Lung (tissue), 11 donors: ENCODE measurements at regions not wholly inside any gene's neighbourhood (a gene's known extent, or its start where the extent isn't known, plus 50 kb on each side); places are given as distances from the start of the nearest gene placed in this dataset.

Experiments
- ATAC-seq: fragments of 200-7000 bp; cut with Tn5 transposase; one replicate; pipeline ENCODE4 v1.9.1; 2020; ENCODE audit warnings: moderate number of reproducible peaks; ENCODE audit not compliant: insufficient read depth, low FRiP score
- DNase-seq, 3 donors: peaks; one replicate each; pipeline ENCODE4 v3.0.0-alpha.2; 2013 to 2017
- H3K27ac ChIP-seq, 2 donors: one replicate each; pipeline ENCODE4 v1.5.1; 2013; ENCODE audit warnings: mild to moderate bottlenecking in 2 of 2, moderate library complexity in 2 of 2, control low read depth in 1 of 2, inconsistent platforms in 1 of 2, low read depth in 1 of 2, low read length in 1 of 2
- H3K27me3 ChIP-seq, 3 donors: one replicate each; pipeline ENCODE4 v1.5.1; 2013; ENCODE audit warnings: low read length in 2 of 3; ENCODE audit not compliant: control insufficient read depth in 3 of 3, insufficient read depth in 3 of 3
- H3K36me3 ChIP-seq, 4 donors: one replicate each; pipeline ENCODE4 v1.5.1; 2013; ENCODE audit warnings: low read length in 4 of 4, mild to moderate bottlenecking in 1 of 4, moderate library complexity in 1 of 4; ENCODE audit not compliant: control insufficient read depth in 4 of 4, insufficient read depth in 4 of 4
- H3K4me1 ChIP-seq, 5 donors: one replicate each; pipeline ENCODE4 v1.5.1; 2013; ENCODE audit warnings: low read length in 5 of 5, mild to moderate bottlenecking in 2 of 5, moderate library complexity in 1 of 5; ENCODE audit not compliant: control insufficient read depth in 5 of 5, insufficient read depth in 5 of 5
- H3K4me3 ChIP-seq: one replicate; pipeline ENCODE4 v1.5.1; 2013; ENCODE audit warnings: mild to moderate bottlenecking, control low read depth, moderate library complexity
- H3K9ac ChIP-seq, 2 donors: one replicate each; pipeline ENCODE4 v1.5.1; 2013; ENCODE audit warnings: low read length in 2 of 2, control low read depth in 1 of 2; ENCODE audit not compliant: insufficient read depth in 1 of 2
- H3K9me3 ChIP-seq, 4 donors: one replicate each; pipeline ENCODE4 v1.5.1; 2013; ENCODE audit warnings: low read length in 3 of 4, mild to moderate bottlenecking in 1 of 4, moderate library complexity in 1 of 4; ENCODE audit not compliant: control insufficient read depth in 4 of 4, insufficient read depth in 3 of 4
- CTCF ChIP-seq: IDR thresholded peaks from 2 replicates; pipeline ENCODE4 v1.5.1; 2012; ENCODE audit warnings: mild to moderate bottlenecking; ENCODE audit errors: control extremely low read depth, extremely low read depth
- WGBS, 2 donors: extraction: QIAGEN DNeasy Blood & Tissue Kit; methylation state at CpG; one replicate each; pipeline ENCODE4 v1.1.7; 2013; 5-methylcytosine and 5-hydroxymethylcytosine counted together
- donor health status: control.
- donor health status: control.
- donor health status: Bipolar disorder and iron deficiency.
- donor health status: healthy.
- donor health status: DM: yes; HTN: yes; CAD: no.

DNA sequence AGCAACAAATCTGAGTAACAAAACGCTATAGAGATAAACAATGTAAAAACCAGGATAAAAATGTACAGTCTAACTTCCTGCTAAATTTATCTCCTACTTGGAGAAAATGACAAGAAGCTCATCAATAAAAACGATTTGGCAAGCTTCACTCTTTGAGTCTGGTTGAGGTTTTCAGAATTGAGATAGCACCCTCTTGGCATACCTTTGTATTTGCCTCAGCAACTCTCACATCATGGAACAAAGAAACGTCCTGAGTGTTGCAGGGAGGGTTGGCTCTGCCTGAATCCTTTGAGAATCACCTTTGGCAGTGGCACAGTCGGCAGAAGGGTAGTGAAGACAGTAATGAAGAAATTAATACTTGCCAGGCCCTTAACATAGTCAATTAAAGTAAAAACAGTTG, 430.6 kb downstream of the GRB14 start:
- H3K27ac ChIP-seq = no peak overlapping the region
- ATAC-seq (no peak), DNase-seq (no peak)
- H3K9ac ChIP-seq = no peak overlapping the region
- H3K9me3 ChIP-seq = peaks cover 0 to 3% (median 0%) of the 10 kb centered on the region in 4 donors
- TF ChIP-seq CTCF = no peak
- no peak overlapping the region for H3K4me3 ChIP-seq
- WGBS, 2 donors = 51 to 61% methylated on average over 4 of the region's 4 CpGs
- H3K36me3 ChIP-seq = no peaks in the 10 kb centered on the region
- H3K4me1 ChIP-seq = no peaks in the 10 kb centered on the region
- no peaks in the 10 kb centered on the region for H3K27me3 ChIP-seq

GRCh38 chr2:164189851-164190250, 431.4 kb downstream of the GRB14 start:
- TF ChIP-seq CTCF = no peak
- no peak overlapping the region for H3K9ac ChIP-seq
- ATAC-seq (no peak), DNase-seq (no peak)
- H3K4me1 ChIP-seq = no peaks in the 10 kb centered on the region
- no peaks in the 10 kb centered on the region for H3K27me3 ChIP-seq
- 82 to 90% methylated on average over 2 of the region's 2 CpGs for WGBS, 2 donors
- H3K4me3 ChIP-seq = no peak overlapping the region
- H3K36me3 ChIP-seq = no peaks in the 10 kb centered on the region
- no peak overlapping the region for H3K27ac ChIP-seq
- peaks cover 0 to 3% (median 0%) of the 10 kb centered on the region in 4 donors for H3K9me3 ChIP-seq

DNA sequence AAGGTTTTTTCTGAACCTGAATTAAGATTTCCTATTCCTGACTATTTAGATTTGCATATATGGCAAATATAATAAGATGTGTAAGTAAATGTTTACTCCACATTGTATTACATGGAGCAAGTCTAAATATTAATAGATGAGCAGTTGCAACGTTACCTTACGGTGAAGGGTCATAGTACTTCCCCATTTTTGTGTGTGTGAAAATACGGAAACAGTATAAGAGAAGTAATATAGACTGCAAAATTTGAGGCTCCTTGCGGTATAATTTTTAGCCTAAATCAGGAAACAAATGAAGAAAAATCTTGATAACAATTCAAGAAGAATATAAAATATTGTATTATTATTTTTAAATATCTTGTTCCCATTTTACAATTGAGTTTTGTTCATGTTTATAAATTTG, 434.2 kb downstream of the GRB14 start:
- Histone ChIP-seq H3K4me3 (no peak overlapping the region), H3K4me1 (no peaks in the 10 kb centered on the region), H3K9ac (no peak overlapping the region), H3K27me3 (no peaks in the 10 kb centered on the region), H3K9me3 (peaks cover 0 to 3% (median 0%) of the 10 kb centered on the region in 4 donors), H3K36me3 (no peaks in the 10 kb centered on the region), H3K27ac (no peak overlapping the region)
- WGBS, 2 donors = 66 to 71% methylated on average over 4 of the region's 4 CpGs
- DNase-seq = no peak
- no peak for TF ChIP-seq CTCF
- ATAC-seq = no peak

DNA sequence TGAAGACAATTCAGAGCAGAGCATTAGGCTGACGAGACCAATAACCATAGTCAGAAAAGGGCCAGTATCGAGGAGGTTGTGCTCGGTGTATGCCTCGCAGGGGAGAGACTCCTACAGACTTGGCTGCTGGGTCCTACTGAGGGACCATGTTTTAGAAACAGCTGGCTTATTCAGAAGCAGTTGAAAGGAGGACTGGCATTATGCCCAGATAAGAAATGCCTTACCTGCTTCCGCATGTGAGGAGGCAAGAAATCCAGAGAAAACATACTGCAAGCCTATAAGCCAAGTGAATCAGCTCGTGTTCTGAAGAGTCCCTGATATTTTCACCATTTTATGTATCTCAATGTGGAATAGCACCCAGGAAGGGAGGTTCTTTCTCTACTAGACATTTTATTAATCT, 434.7 kb downstream of the GRB14 start:
- Histone ChIP-seq H3K9ac (no peak overlapping the region), H3K27ac (no peak overlapping the region), H3K4me3 (no peak overlapping the region), H3K27me3 (no peaks in the 10 kb centered on the region), H3K36me3 (no peaks in the 10 kb centered on the region), H3K9me3 (peaks cover 0 to 3% (median 0%) of the 10 kb centered on the region in 4 donors), H3K4me1 (no peaks in the 10 kb centered on the region)
- DNase-seq = peak in 2 of 3 donors; percentile 2 to 33
- TF ChIP-seq CTCF = no peak
- ATAC-seq = no peak
- WGBS, 2 donors = 67 to 76% methylated on average over 6 of the region's 6 CpGs
